WTC11 (cell line): ENCODE measurements at regions not wholly inside any gene's neighbourhood (a gene's known extent, or its start where the extent isn't known, plus 50 kb on each side); places are given as distances from the start of the nearest gene placed in this dataset.

Source experiments
- ARID4B ChIP-seq: sonication (generic); formaldehyde crosslinking; IDR thresholded peaks from 2 replicates; pipeline ENCODE4 v1.8.0; 2023; ENCODE audit warnings: missing genetic modification reagents, mild to moderate bottlenecking, borderline replicate concordance
- CTCF ChIP-seq: fragments of 200-600 bp; IDR thresholded peaks from 2 replicates; pipeline ENCODE4 v1.8.0; 2022; ENCODE audit warnings: antibody characterized with exemption
- ETV6 ChIP-seq: sonication (generic); formaldehyde crosslinking; IDR thresholded peaks from 2 replicates; pipeline ENCODE4 v1.8.1; 2022; ENCODE audit warnings: mild to moderate bottlenecking, missing genetic modification reagents
- GRHL2 ChIP-seq: fragments of 250-450 bp; sonication (Bioruptor Pico); IDR thresholded peaks from 2 replicates; pipeline ENCODE4 v1.8.0; 2022; ENCODE audit warnings: mild to moderate bottlenecking, moderate library complexity; ENCODE audit not compliant: insufficient replicate concordance, severe bottlenecking
- NFATC4 ChIP-seq: fragments of 250-450 bp; sonication (Bioruptor Pico); IDR thresholded peaks from 2 replicates; pipeline ENCODE4 v1.9.0; 2021; ENCODE audit warnings: mild to moderate bottlenecking

- TF ChIP-seq ETV6 (CRISPR knock-in tag) (no peak), ARID4B (CRISPR knock-in tag) (no peak), CTCF (no peak), GRHL2 (CRISPR knock-in tag) (no peak), NFATC4 (no peak)
These were observed 95.4 kb upstream of the GUCA2B start for GRCh38 chr1:42057800-42058199.
